GM12875 (cell line): ENCODE measurements at regions not wholly inside any gene's neighbourhood (a gene's known extent, or its start where the extent isn't known, plus 50 kb on each side); places are given as distances from the start of the nearest gene placed in this dataset.

Experiments used
- H3K4me3 ChIP-seq: one replicate; pipeline ENCODE4 v1.5.1; 2011; ENCODE audit warnings: low read depth, low read length, control low read depth
- TF ChIP-seq, protein P1 (sequence below): IDR thresholded peaks from 2 replicates; pipeline ENCODE4 v1.5.1; 2011; ENCODE audit warnings: low read depth, mild to moderate bottlenecking, control low read depth, inconsistent platforms, low read length, moderate library complexity, borderline replicate concordance; ENCODE audit not compliant: insufficient read depth

DNA sequence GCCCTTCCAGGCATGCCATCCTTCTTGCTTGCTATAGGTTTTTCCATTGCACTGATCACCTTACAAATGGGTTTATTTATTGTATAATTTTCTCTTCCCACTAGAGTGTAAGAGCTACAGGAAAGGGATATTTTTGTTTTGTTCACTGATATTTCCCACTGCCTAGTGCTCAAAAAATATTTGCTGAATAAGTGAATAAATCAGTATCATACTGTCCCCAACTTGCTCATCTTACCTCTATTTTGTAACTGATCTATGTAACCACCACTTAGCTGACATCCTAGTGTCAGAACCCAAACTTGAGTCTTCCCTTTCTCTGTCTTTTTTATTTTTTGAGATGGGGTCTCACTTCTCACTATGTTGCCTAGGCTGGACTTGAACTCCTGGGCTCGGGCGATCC is 87.6 kb upstream of the TBC1D3K start:
- TF ChIP-seq, protein P1, sequence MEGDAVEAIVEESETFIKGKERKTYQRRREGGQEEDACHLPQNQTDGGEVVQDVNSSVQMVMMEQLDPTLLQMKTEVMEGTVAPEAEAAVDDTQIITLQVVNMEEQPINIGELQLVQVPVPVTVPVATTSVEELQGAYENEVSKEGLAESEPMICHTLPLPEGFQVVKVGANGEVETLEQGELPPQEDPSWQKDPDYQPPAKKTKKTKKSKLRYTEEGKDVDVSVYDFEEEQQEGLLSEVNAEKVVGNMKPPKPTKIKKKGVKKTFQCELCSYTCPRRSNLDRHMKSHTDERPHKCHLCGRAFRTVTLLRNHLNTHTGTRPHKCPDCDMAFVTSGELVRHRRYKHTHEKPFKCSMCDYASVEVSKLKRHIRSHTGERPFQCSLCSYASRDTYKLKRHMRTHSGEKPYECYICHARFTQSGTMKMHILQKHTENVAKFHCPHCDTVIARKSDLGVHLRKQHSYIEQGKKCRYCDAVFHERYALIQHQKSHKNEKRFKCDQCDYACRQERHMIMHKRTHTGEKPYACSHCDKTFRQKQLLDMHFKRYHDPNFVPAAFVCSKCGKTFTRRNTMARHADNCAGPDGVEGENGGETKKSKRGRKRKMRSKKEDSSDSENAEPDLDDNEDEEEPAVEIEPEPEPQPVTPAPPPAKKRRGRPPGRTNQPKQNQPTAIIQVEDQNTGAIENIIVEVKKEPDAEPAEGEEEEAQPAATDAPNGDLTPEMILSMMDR: no peak
- no peak overlapping the region for H3K4me3 ChIP-seq

DNA sequence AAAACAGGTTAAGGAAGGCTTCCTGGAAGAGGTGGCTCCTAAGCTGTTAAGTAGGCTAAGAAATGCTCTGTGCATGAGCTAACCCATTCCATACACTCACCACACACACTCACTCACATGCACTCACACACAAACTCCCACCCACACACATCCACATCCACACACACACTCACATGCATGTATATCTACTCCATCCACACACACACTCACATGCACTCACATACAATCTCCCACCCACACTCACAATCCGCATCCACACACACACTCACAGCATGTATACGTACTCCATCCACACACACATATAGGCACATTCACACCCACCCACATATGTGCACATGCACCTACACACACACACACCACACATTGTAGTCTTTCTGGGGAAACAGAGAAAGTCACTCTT is 89.3 kb upstream of the HNF1B start:
- no peak overlapping the region for H3K4me3 ChIP-seq
- TF ChIP-seq, protein P1: no peak

DNA sequence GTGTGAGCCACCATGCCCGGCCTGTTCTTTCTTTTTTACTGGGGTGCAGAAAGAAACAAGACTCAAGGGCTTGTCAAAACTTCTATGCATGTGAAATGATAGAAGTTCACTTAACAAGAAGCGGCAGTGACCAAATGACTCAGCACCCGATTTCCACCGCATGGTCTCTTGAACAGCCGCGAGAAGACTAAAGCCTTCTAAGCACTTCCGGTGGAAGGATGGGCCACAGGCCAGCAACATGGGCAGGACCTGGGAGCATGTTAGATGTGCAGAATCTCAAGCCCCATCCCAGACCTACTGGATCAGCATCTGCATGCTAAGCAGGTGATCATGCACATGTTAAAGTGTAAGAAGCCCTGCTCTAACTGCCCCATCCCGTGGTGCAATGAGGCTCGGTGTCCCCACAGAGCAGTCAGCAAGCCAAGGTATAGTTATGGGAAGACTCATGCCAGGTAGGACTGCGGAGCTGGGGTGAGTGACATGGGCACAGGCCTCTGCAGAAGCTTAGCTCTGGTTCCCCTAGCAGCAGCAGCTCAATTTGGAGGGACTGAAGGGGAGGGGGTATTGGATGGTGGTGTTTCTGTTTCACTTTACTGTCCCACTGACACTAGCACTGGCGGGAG is 88.5 kb upstream of the HNF1B start:
- TF ChIP-seq, protein P1: no peak
- no peak overlapping the region for H3K4me3 ChIP-seq

DNA sequence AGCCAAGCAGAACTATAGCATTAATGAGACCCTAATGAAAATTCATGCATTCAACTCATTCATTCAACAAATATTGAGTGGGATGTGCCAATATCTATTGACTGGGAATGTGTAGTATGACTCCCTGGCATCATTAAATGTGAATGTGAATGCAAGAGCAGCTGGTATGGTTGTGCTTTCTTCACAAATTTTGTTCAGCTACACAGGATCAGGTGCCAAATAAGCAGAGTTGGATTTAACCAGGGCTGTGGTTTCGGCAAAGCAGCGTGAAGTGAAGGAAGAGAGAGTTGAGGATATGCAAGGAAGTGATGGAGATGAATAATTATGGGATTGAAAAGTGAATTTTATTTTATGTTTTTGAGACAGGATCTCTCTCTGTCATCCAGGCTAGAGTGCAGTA is 87.1 kb upstream of the HNF1B start:
- TF ChIP-seq, protein P1: no peak
- H3K4me3 ChIP-seq: no peak overlapping the region

DNA sequence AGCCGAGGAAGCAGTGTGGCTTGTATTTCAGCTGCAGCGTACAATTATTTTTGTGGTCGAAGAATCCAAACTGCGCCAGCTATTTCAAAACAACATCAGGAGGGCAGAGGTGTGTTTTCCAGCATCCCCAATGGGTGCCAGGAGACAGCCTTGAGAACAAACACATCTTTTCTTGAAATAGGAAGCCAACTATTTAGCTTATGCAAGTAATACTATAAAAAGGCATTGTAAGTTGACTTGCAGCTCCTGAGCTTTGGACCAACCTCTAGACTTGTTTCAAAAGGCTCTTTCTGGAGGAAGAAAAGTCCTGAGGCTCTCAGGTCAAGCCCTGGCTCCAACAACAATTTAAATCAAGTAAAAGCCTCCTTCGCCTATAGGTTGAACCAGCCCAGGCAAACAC is 86.6 kb upstream of the HNF1B start:
- H3K4me3 ChIP-seq: no peak overlapping the region
- TF ChIP-seq, protein P1: no peak

DNA sequence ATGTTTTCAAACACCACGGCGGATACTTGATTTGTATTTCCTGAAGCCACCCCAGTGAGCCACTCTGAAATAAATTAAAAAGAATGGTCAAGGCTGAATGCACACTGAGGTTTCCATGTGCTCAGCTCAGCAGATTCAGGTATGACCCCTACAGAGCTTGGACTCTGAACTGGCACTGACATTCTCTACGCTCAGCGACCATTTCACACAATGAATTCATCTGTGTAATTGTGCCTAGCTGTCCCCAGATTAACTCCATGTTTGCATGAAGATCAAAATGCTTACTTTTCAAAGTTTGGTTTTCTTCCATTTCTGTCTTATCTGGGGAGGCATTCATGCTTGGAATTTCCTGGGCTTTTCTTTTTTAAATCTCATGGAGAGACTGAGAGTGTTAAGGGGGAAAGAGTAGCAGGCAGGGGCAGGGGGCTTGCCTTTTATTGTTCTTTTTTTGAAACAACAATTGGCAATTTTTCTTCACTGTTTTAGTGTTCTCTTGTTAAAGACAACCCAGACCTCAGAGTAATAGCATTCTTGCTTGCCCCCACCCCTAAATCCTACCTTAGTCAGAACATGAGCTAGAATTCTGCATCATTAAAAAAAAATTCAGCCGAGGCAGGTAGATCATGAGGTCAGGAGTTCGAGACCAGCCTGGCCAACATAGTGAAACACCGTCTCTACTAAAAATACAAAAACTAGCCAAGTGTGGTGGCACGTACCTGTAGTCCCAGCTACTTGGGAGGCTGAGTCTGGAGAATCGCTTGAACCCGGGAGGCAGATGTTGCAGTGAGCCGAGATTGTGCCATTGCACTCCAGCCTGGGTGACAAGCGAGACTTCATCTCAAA is 85.5 kb upstream of the HNF1B start:
- H3K4me3 ChIP-seq: no peak overlapping the region
- TF ChIP-seq, protein P1: no peak

- TF ChIP-seq, protein P1: no peak
- no peak overlapping the region for H3K4me3 ChIP-seq
These were observed 84.8 kb upstream of the HNF1B start for GRCh38 chr17:37829592-37830123.
